GM23338 (cell line): ENCODE measurements at regions not wholly inside any gene's neighbourhood (a gene's known extent, or its start where the extent isn't known, plus 50 kb on each side); places are given as distances from the start of the nearest gene placed in this dataset.

ENCODE experiments used
- ATAC-seq: fragments of 200-7000 bp; cut with Tn5 transposase; 3 replicates; pipeline ENCODE4 v1.9.1; 2020
- DNase-seq: peaks from one replicate; pipeline ENCODE4 v3.0.0-alpha.2; 2015; ENCODE audit warnings: low spot score
- H2AFZ ChIP-seq: fragments of 200-600 bp; sonication (generic); 2 replicates; pipeline ENCODE4 v1.8.0; 2016; ENCODE audit warnings: antibody characterized with exemption, mild to moderate bottlenecking, moderate library complexity
- H3F3A ChIP-seq: fragments of 200-600 bp; sonication (generic); replicated peaks from 2 replicates; pipeline ENCODE4 v1.8.0; 2017; ENCODE audit warnings: antibody characterized with exemption, mixed run types, low read depth
- H3K27ac ChIP-seq: fragments of 200-600 bp; sonication (generic); 2 replicates; pipeline ENCODE4 v1.6.1; 2016; ENCODE audit warnings: low read depth
- H3K27me3 ChIP-seq: fragments of 200-600 bp; sonication (generic); 2 replicates; pipeline ENCODE4 v1.8.0; 2016; ENCODE audit warnings: mild to moderate bottlenecking, mixed run types, moderate library complexity; ENCODE audit not compliant: insufficient read depth
- H3K36me3 ChIP-seq: fragments of 200-600 bp; sonication (generic); 2 replicates; pipeline ENCODE4 v1.8.0; 2016; ENCODE audit warnings: mild to moderate bottlenecking; ENCODE audit not compliant: insufficient read depth
- H3K4me1 ChIP-seq: fragments of 200-600 bp; sonication (generic); 2 replicates; pipeline ENCODE4 v1.8.0; 2016; ENCODE audit warnings: mild to moderate bottlenecking, moderate library complexity; ENCODE audit not compliant: insufficient read depth
- H3K4me2 ChIP-seq: fragments of 200-600 bp; sonication (generic); 2 replicates; pipeline ENCODE4 v1.7.1; 2017; ENCODE audit warnings: mixed run types
- H3K4me3 ChIP-seq: fragments of 200-600 bp; sonication (generic); 2 replicates; pipeline ENCODE4 v1.6.1; 2016; ENCODE audit warnings: mixed run types
- H3K79me2 ChIP-seq: fragments of 200-600 bp; sonication (generic); replicated peaks from 2 replicates; pipeline ENCODE4 v1.8.0; 2017; ENCODE audit warnings: mild to moderate bottlenecking; ENCODE audit not compliant: insufficient read depth
- H3K9me2 ChIP-seq: fragments of 200-600 bp; sonication (generic); 2 replicates; pipeline ENCODE4 v1.8.0; 2017; ENCODE audit not compliant: insufficient read depth
- H4K20me1 ChIP-seq: fragments of 200-600 bp; sonication (generic); replicated peaks from 2 replicates; pipeline ENCODE4 v1.8.0; 2017; ENCODE audit warnings: mild to moderate bottlenecking; ENCODE audit not compliant: insufficient read depth
- H3K27ac Mint-ChIP-seq: 2 replicates; pipeline ENCODE4 v1.8.0; 2020; ENCODE audit warnings: inconsistent platforms, mild to moderate bottlenecking, moderate library complexity, mixed read lengths
- H3K27me3 Mint-ChIP-seq: 3 replicates; pipeline ENCODE4 v1.8.0; 2022; ENCODE audit warnings: low read depth, mild to moderate bottlenecking, moderate library complexity, mixed read lengths, inconsistent platforms; ENCODE audit not compliant: insufficient read depth, poor library complexity
- H3K36me3 Mint-ChIP-seq: 3 replicates; pipeline ENCODE4 v1.8.0; 2021; ENCODE audit warnings: low read depth, mild to moderate bottlenecking, inconsistent platforms, moderate library complexity, mixed read lengths
- H3K4me1 Mint-ChIP-seq: 3 replicates; pipeline ENCODE4 v1.8.0; 2020; ENCODE audit warnings: mild to moderate bottlenecking, inconsistent platforms, mixed read lengths
- H3K4me3 Mint-ChIP-seq: 3 replicates; pipeline ENCODE4 v1.8.0; 2021; ENCODE audit warnings: moderate library complexity, mild to moderate bottlenecking, inconsistent platforms, mixed read lengths
- H3K9me3 Mint-ChIP-seq: 3 replicates; pipeline ENCODE4 v1.8.0; 2020; ENCODE audit warnings: moderate library complexity, mild to moderate bottlenecking, inconsistent platforms, mixed read lengths
- CREB1 ChIP-seq: fragments of 250-450 bp; sonication (Bioruptor Pico); IDR thresholded peaks from 2 replicates; pipeline ENCODE4 v1.5.0; 2020; ENCODE audit warnings: low read depth, mild to moderate bottlenecking, moderate library complexity
- CTCF ChIP-seq, 2 experiments: fragments of 200-600 bp in 1 of 2; sonication (generic) in 1 of 2; conservative IDR thresholded peaks; 2 replicates each; pipeline versions ENCODE4 v1.5.1 to v1.6.1; 2016 to 2017; ENCODE audit warnings: antibody characterized with exemption in 2 of 2, low read depth in 2 of 2, mild to moderate bottlenecking in 2 of 2, moderate library complexity in 1 of 2
- NANOG ChIP-seq: IDR thresholded peaks from 2 replicates; pipeline ENCODE4 v1.6.1; 2016; ENCODE audit warnings: antibody characterized with exemption, borderline replicate concordance
- POLR2AphosphoS5 ChIP-seq: IDR thresholded peaks from 2 replicates; pipeline ENCODE4 v1.6.1; 2016; ENCODE audit warnings: antibody characterized with exemption, low read depth
- ZNF114 ChIP-seq: fragments of 250-450 bp; sonication (Bioruptor Pico); IDR thresholded peaks from 2 replicates; pipeline ENCODE4 v1.5.0; 2020; ENCODE audit warnings: mild to moderate bottlenecking, moderate library complexity
- TF ChIP-seq, protein P1 (sequence below): IDR thresholded peaks from 2 replicates; pipeline ENCODE4 v1.6.1; 2016; ENCODE audit warnings: antibody characterized with exemption
- TF ChIP-seq, protein P2 (sequence below): IDR thresholded peaks from one replicate; pipeline ENCODE4 v1.6.1; 2018; ENCODE audit warnings: antibody characterized with exemption; ENCODE audit not compliant: unreplicated experiment

DNA sequence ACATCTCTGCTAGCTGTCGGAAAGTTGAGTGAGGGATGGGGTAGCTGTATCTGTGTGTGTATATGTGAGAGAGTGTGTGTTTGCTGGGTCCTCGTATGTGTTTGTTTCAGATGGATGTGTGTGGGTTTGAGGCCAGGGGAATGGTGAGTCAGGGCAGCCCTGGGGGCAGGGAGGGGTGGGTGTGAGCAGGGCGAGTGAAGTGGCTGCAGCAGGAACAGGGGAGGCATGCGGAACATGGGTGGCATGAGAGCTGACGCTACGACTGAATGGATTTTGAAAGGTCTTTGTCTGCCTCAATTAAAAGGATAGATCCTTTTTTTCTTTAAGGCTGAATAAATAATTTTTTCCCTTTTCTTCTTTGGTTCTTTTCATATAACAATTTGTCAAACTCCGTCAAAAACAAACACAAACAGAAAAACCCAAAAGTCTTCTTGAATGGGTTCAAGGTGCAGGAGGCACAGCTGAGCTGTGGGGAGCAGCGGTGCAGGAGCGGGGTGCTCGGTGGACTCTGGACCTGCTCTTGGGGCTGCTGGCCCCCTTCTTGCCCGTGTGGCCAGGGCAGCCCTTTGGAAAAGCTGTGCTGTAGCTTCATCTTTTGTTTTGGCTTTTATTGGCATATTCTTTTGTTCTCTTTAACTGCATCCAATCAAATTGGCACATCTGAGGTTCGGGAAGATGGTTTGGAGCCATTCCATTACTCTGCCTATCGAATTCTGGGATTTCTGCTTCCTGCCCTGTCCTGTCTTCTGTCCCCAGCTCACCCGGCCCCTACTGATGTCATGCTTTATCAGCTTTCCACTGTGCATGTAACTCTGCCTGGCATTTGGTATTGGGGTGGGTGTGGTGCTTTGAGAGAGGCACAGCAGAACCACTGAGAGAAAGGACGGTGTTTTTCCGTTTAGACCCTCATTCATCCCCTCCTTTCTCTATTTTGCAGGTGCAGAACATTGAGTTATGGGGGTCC is 80.1 kb downstream of the ADAMTS15 start:
- no peak overlapping the region for H3K27ac ChIP-seq

More for the DNA sequence above, 80.1 kb downstream of the ADAMTS15 start:
- Mint-ChIP-seq H3K36me3 (no peaks in the 10 kb centered on the region), H3K4me3 (no peak overlapping the region), H3K27ac (no peak overlapping the region), H3K9me3 (no peaks in the 10 kb centered on the region), H3K27me3 (peaks cover 3% of the 10 kb centered on the region), H3K4me1 (peaks cover 5% of the 10 kb centered on the region)
- Histone ChIP-seq H2AFZ (peak overlapping the region; percentile 85), H3F3A (no peaks in the 10 kb centered on the region), H3K79me2 (no peaks in the 10 kb centered on the region), H3K4me3 (no peak overlapping the region), H3K36me3 (no peaks in the 10 kb centered on the region), H3K9me2 (peaks cover 7% of the 10 kb centered on the region; the same call in 1 of the 2 replicates), H4K20me1 (no peaks in the 10 kb centered on the region), H3K4me1 (peaks cover 3% of the 10 kb centered on the region), H3K27me3 (no peaks in the 10 kb centered on the region), H3K4me2 (no peak overlapping the region)
- TF ChIP-seq, protein P1, sequence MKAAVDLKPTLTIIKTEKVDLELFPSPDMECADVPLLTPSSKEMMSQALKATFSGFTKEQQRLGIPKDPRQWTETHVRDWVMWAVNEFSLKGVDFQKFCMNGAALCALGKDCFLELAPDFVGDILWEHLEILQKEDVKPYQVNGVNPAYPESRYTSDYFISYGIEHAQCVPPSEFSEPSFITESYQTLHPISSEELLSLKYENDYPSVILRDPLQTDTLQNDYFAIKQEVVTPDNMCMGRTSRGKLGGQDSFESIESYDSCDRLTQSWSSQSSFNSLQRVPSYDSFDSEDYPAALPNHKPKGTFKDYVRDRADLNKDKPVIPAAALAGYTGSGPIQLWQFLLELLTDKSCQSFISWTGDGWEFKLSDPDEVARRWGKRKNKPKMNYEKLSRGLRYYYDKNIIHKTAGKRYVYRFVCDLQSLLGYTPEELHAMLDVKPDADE, result no peak
- TF ChIP-seq NANOG, result no peak
- TF ChIP-seq, protein P2, sequence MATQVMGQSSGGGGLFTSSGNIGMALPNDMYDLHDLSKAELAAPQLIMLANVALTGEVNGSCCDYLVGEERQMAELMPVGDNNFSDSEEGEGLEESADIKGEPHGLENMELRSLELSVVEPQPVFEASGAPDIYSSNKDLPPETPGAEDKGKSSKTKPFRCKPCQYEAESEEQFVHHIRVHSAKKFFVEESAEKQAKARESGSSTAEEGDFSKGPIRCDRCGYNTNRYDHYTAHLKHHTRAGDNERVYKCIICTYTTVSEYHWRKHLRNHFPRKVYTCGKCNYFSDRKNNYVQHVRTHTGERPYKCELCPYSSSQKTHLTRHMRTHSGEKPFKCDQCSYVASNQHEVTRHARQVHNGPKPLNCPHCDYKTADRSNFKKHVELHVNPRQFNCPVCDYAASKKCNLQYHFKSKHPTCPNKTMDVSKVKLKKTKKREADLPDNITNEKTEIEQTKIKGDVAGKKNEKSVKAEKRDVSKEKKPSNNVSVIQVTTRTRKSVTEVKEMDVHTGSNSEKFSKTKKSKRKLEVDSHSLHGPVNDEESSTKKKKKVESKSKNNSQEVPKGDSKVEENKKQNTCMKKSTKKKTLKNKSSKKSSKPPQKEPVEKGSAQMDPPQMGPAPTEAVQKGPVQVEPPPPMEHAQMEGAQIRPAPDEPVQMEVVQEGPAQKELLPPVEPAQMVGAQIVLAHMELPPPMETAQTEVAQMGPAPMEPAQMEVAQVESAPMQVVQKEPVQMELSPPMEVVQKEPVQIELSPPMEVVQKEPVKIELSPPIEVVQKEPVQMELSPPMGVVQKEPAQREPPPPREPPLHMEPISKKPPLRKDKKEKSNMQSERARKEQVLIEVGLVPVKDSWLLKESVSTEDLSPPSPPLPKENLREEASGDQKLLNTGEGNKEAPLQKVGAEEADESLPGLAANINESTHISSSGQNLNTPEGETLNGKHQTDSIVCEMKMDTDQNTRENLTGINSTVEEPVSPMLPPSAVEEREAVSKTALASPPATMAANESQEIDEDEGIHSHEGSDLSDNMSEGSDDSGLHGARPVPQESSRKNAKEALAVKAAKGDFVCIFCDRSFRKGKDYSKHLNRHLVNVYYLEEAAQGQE, result no peak
- no peak for TF ChIP-seq ZNF114
- TF ChIP-seq CREB1, result no peak
- no peak for TF ChIP-seq POLR2AphosphoS5
- TF ChIP-seq CTCF (conservative IDR thresholded peaks at IDR 0.05; ENCODE audit: low read depth in 2 of 2), result no peak
- ATAC-seq (no peak), DNase-seq (no peak)
